Ammon's horn (tissue), 1 donor: ENCODE measurements at regions not wholly inside any gene's neighbourhood (a gene's known extent, or its start where the extent isn't known, plus 50 kb on each side); places are given as distances from the start of the nearest gene placed in this dataset.

Experiments
- DNase-seq: peaks from one replicate; pipeline ENCODE4 v3.0.0-alpha.2; 2016; ENCODE audit warnings: low spot score

DNA sequence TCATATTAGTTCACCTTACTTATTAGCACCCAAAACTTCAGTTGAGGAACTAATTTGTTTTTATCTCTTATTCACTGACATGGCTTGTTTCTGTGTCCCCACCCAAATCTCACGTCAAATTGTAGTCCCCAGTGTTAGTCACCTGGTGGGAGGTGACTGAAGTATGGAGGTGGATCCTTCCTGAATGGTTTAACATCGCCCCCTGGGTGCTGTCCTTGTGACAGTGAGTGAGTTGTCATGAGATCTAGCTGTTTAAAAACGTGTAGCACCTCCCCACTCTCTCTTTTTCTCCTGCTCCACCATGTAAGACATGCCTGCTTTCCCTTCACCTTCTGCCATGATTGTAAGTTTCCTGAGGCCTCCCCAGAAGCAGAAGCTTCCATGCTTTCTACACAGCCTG lies 75.0 kb upstream of the HECTD2 start:
- DNase-seq = no peak

- DNase-seq = no peak
These were observed 70.4 kb upstream of the HECTD2 start for GRCh38 chr10:91339729-91340128.

- DNase-seq = peak; percentile 71
These were observed 69.4 kb upstream of the HECTD2 start for GRCh38 chr10:91340613-91341362.

DNA sequence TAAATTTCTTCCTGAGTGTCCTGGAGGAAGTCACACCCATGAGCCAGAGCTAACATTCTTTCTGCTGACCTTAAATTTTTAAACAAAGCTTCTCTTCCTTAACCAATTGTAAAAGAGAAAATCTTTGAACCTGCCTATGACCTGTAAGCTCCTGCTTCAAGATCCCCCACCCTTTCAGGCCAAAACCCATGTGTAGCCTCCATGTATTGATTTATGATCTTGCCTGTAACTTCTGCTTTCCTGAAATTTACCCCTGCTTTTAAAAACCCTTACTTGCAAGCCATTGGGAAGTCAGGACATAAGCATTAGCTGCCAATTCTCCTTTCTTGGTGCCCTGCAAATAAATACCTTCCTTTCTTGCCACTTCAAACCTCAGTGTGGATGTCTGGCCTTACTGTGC lies 68.5 kb upstream of the HECTD2 start:
- DNase-seq = no peak

DNA sequence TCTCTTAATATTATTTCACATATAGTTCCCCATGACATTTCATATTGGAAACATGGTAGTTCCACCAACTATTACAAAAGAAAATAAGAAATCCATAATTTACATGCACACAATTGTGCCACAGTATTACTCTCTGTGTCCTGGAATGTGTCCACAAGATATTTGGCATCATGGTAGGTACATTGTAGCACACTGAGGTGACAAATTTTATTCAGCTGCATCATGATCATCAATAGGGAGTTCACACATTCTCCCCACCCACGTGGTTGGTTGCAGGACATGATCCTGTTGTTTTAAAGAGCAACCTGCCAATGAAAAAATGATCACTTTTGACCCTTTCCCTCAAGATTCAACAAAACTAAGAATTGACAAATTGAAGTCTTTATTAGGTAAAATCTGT lies 67.1 kb upstream of the HECTD2 start:
- DNase-seq = no peak

DNA sequence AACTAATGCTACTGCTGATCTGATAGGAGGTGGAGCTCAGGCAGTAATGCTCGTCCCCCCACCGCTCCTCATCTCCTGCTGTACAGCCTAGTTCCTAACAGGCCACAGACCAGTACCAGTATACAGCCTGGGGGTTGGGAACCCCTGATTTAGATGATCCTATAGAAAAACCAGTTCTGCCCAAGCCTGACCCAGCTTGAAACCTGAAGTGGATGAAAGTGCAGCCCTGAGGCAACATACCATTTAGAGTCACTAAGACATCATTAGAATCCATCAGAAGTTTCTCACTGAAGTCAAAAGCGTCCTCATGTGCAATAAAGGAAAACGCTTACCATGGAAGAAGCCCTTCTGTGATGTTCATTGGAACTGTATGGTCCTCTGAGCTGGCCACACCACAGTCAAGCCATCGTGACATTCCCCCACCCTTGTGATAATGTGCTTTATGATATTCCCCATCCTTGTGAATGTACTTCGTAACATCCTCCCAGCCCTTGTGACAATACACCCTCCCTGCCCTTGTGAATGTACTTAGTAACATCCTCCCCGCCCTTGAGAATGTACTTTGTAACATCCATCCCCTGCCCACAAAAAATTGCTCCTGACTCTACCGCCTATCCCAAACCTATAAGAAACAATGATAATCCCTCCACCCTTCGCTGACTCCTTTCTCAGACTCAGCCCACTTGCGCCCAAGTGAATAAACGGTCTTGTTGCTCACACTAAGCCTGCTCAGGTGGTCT lies 65.9 kb upstream of the HECTD2 start:
- no peak for DNase-seq

GRCh38 chr10:91345716-91346115 lies 64.4 kb upstream of the HECTD2 start:
- no peak for DNase-seq

GRCh38 chr10:91347529-91347928 lies 62.6 kb upstream of the HECTD2 start:
- DNase-seq = no peak

DNA sequence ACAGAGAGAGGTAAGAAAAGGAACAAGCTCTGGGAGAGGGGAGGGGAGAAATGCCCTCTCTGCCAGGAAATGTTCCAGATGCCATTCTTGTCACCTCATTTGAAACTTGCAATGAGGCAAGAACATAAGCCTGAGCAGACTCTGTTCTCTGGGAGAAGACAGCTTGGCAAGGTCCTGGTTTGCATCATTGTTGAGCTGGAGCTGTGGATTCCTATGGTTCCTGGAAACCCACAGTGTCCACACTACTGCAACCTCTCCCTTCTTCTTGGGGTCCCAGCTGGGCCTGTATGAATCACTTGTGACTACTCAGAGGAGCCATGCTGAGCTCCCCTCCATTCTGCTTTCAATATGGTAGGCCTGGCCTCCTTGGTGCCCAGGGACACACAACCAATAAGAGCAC lies 60.8 kb upstream of the HECTD2 start:
- peak; percentile 26 for DNase-seq

DNA sequence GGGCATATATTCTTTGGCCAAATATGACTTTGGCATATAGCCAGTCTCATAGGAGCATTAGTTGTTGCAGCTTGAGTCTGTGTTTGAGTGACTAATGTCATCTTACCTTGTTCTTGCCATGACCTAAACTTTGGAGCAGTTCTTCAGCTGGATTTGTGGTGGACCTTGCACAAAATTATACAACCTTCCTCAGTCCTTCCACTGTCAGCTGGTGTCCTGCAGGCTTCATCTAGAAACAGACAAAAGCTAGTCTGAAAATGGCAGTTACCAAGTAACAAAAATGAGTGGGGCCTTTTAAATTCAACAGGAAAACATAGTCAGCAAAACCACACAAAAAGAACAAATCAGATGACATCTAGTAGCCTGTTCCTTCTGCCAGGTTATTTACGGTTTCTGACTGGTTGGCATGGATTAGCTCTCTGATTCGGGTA lies 59.5 kb upstream of the HECTD2 start:
- DNase-seq = no peak

DNA sequence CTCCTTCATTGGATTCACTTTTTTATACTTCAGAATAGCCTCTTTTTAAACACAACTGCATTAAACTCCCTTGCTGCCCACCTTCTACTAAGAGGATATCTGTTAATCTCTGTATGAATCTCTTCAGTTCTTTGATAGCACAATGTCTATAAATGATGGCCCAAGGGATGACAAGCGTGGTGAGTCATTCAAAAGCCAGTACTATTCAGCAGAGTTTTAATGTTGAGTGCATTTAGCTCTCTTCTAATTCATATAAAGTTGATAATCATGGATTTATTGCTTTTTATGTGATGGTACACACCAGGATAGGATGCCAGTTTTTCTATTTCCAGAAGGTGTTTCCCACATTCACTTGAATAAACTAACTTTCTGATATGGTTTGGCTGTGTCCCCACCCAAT lies 57.4 kb upstream of the HECTD2 start:
- DNase-seq = no peak

DNA sequence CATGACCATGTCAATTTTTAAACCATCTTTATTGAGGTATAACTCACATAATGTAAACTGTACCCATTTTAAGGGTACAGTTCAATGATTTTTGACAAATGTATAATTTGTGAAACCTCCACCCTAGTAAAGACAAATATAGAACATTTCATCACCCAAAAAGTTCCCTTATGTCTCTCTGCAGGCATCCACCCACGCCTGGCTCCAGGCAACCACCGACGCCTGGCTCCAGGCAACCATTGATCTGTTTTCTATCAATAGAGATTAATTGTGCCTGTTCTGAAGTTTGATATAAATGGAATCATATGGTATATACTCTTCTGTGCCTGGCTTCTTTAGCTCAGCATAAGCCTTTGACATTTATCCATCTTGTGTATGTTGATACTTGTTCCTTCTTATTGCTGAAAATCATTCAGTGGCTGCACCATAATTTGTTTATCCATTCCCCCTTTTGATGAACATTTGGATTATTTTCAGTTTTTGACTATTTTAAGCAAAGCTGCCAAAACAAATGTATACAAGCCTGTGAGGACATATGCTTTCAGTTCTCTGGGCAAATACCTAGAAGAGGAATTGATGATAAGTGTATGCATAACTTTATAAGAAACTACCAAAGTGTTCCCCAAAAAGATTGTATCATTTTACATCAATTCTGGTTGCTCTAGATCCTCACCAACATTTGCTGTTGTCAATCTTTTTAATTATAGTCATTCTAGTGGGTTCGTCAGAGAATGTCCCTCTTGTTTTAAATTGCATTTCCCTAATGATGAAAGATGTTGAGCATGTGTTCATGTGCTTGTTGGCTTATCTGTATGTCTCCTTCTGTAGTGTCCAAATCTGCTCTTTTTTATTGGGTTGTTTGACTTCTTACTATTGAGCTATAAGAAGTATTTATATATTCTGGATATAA lies 55.7 kb upstream of the HECTD2 start:
- DNase-seq = peak; percentile 38

GRCh38 chr10:91355998-91356397 lies 54.1 kb upstream of the HECTD2 start:
- no peak for DNase-seq

GRCh38 chr10:91357497-91357896 lies 52.6 kb upstream of the HECTD2 start:
- DNase-seq = no peak
